HFFc6 (cell line): ENCODE measurements at regions not wholly inside any gene's neighbourhood (a gene's known extent, or its start where the extent isn't known, plus 50 kb on each side); places are given as distances from the start of the nearest gene placed in this dataset.

ENCODE experiments used
- DNase-seq: peaks from one replicate; pipeline ENCODE4 v3.0.0-alpha.2; 2018
- H3K27ac Mint-ChIP-seq: 2 replicates; pipeline ENCODE4 v1.8.0; 2020; ENCODE audit warnings: mild to moderate bottlenecking, mixed read lengths
- H3K27me3 Mint-ChIP-seq: 2 replicates; pipeline ENCODE4 v1.8.0; 2021; ENCODE audit warnings: mild to moderate bottlenecking, moderate library complexity, mixed read lengths; ENCODE audit not compliant: insufficient read depth
- H3K36me3 Mint-ChIP-seq: 2 replicates; pipeline ENCODE4 v1.8.0; 2021; ENCODE audit warnings: low read depth, mixed read lengths
- H3K4me1 Mint-ChIP-seq: 2 replicates; pipeline ENCODE4 v1.8.0; 2020; ENCODE audit warnings: low read depth, mixed read lengths
- H3K4me3 Mint-ChIP-seq: 2 replicates; pipeline ENCODE4 v1.8.0; 2020; ENCODE audit warnings: mild to moderate bottlenecking, moderate library complexity, mixed read lengths
- H3K9me3 Mint-ChIP-seq: 2 replicates; pipeline ENCODE4 v1.8.0; 2020; ENCODE audit warnings: mild to moderate bottlenecking, mixed read lengths
- TF ChIP-seq, protein P1 (sequence below): fragments of 200-600 bp; sonication (generic); IDR thresholded peaks from 2 replicates; pipeline ENCODE4 v1.5.0; 2021; ENCODE audit warnings: antibody characterized with exemption, mild to moderate bottlenecking

DNA sequence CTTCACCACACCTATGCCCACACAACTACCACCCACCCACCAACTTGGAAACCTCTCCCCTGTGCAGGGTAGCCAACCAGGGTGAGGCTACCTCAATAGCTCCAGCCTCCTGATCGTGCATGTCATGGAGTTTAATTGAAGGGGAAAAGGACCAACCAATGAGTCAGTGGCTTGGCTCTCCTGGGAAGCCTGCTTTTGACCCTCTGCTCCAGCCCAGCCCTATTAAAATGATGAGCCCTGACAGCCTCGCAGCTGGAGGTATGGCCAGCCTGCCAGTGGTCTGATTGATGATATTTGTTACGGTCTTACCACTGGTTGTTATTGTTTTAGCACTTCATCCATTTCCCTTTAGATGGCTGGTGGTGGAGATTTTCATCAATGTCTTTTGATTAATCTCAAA is 280.4 kb downstream of the SH3GL2 start:
- Mint-ChIP-seq H3K27me3 (no peaks in the 10 kb centered on the region; the same call in 1 of the 2 replicates), H3K9me3 (peaks cover 5% of the 10 kb centered on the region; the same call in 1 of the 2 replicates), H3K4me1 (no peaks in the 10 kb centered on the region), H3K27ac (no peak overlapping the region), H3K4me3 (no peak overlapping the region), H3K36me3 (no peaks in the 10 kb centered on the region)
- no peak for DNase-seq
- TF ChIP-seq, protein P1, sequence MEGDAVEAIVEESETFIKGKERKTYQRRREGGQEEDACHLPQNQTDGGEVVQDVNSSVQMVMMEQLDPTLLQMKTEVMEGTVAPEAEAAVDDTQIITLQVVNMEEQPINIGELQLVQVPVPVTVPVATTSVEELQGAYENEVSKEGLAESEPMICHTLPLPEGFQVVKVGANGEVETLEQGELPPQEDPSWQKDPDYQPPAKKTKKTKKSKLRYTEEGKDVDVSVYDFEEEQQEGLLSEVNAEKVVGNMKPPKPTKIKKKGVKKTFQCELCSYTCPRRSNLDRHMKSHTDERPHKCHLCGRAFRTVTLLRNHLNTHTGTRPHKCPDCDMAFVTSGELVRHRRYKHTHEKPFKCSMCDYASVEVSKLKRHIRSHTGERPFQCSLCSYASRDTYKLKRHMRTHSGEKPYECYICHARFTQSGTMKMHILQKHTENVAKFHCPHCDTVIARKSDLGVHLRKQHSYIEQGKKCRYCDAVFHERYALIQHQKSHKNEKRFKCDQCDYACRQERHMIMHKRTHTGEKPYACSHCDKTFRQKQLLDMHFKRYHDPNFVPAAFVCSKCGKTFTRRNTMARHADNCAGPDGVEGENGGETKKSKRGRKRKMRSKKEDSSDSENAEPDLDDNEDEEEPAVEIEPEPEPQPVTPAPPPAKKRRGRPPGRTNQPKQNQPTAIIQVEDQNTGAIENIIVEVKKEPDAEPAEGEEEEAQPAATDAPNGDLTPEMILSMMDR = no peak

DNA sequence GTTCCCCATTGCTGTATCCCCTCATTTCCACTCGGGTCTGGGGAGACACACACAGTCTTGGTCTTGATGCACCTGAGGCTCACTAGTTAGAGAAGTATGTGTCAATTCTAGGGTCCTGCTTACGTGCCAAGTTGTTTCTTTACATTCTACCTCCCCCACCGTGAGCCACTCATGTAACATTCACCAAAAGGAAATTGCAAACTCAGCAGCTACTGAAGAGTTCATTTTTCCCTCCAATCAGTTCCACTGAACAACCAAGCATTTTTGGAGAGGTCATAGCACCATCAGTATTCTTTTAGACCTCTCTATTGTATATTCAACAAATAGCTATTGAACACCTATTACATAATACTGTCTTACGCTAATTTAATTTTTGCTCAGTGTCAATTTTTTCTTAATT is 281.1 kb downstream of the SH3GL2 start:
- no peaks in the 10 kb centered on the region for H3K4me1 Mint-ChIP-seq
- H3K27me3 Mint-ChIP-seq = no peaks in the 10 kb centered on the region; the same call in 1 of the 2 replicates
- H3K9me3 Mint-ChIP-seq = peaks cover 5% of the 10 kb centered on the region; the same call in 1 of the 2 replicates
- no peak overlapping the region for H3K27ac Mint-ChIP-seq
- H3K36me3 Mint-ChIP-seq = no peaks in the 10 kb centered on the region
- TF ChIP-seq, protein P1 = no peak
- DNase-seq = no peak
- no peak overlapping the region for H3K4me3 Mint-ChIP-seq

DNA sequence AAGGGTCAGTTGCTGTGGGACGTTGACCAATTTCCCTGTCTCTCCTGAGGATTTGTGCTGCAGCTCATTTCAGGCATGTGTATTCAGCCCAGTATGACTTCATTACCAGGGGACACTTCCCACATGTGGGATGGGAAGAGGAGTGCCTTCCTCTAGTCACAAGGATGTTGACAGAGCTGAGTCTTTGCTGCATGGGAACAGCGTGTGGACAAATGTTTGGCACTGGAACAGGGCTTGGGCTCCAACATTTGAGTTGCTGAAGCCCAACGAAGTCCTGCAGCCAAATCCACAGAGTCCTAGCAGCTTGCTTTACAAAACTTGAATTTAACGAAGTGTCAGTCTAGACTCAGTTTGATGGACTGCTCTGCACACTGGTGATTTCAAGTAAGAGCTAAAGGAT is 283.2 kb downstream of the SH3GL2 start:
- H3K4me3 Mint-ChIP-seq = no peak overlapping the region
- TF ChIP-seq, protein P1 = no peak
- DNase-seq = no peak
- H3K27me3 Mint-ChIP-seq = no peaks in the 10 kb centered on the region
- no peaks in the 10 kb centered on the region for H3K36me3 Mint-ChIP-seq
- H3K9me3 Mint-ChIP-seq = peaks cover 5% of the 10 kb centered on the region; the same call in 1 of the 2 replicates
- H3K27ac Mint-ChIP-seq = no peak overlapping the region
- no peaks in the 10 kb centered on the region for H3K4me1 Mint-ChIP-seq

DNA sequence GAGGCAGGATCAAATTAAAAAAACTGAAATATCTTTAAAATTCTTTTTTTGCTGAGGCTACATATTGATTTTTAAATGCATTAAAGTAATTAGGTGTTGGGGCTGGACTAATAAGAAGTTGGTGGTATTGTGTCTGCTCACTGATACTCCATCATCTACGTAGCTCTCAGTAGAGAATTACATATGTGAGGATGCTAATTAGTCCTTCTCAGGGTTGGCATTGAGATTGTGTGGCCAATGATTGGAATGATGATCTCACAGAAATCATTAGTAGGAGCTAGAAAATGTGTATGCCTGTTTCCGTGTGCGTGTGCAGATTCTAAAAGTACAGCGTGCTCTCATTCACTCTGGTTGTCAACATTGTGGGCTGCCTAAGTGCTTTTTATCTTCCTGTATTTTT is 283.8 kb downstream of the SH3GL2 start:
- TF ChIP-seq, protein P1 = no peak
- Mint-ChIP-seq H3K36me3 (no peaks in the 10 kb centered on the region), H3K9me3 (peaks cover 5% of the 10 kb centered on the region; the same call in 1 of the 2 replicates), H3K27me3 (no peaks in the 10 kb centered on the region; the same call in 1 of the 2 replicates), H3K27ac (no peak overlapping the region), H3K4me3 (no peak overlapping the region), H3K4me1 (no peaks in the 10 kb centered on the region)
- DNase-seq = no peak

DNA sequence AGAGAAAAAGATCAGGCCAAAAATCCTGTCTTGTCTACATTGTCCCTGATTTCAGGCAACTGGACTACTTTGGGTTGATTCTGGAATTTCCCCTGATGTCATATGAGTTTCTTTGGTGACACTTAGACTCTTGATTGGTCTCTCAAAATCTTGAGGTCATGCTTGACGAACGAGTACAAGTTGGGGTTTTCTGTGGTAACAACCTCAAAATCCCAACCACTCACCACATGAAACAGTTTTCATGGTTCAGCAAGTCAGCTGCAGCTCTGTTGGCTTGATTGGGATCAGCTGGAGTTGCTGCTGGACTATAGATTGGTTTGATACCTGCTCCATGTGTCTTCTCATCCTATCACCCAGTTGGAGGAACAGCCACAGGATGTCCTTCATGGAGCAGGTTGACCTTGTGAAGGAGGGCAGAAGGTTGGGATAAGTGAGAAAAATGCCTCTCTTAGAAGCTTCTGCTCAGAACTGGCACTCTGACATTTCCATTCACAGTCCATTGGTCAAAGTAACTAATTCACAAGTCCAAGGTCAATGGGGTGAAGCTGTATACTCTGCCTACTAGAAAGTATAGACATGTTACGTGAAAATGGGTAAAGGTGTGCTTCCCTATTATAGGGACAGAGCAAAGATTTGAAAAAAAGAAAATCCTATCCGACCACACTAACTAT is 284.5 kb downstream of the SH3GL2 start:
- Mint-ChIP-seq H3K36me3 (no peaks in the 10 kb centered on the region), H3K4me1 (no peaks in the 10 kb centered on the region), H3K4me3 (no peak overlapping the region), H3K27ac (no peak overlapping the region), H3K27me3 (no peaks in the 10 kb centered on the region; the same call in 1 of the 2 replicates), H3K9me3 (peaks cover 5% of the 10 kb centered on the region; the same call in 1 of the 2 replicates)
- DNase-seq = no peak
- TF ChIP-seq, protein P1 = no peak
